ENCODE measurements at regions not wholly inside any gene's neighbourhood (a gene's known extent, or its start where the extent isn't known, plus 50 kb on each side); places are given as distances from the start of the nearest gene placed in this dataset.

- no peak for DNase-seq
These were observed 341.4 kb downstream of the GALR1 start for GRCh38 chr18:77590943-77591515.

- DNase-seq: no peak
These were observed 348.1 kb downstream of the GALR1 start for GRCh38 chr18:77597726-77598125.

- no peak for DNase-seq
These were observed 351.0 kb downstream of the GALR1 start for GRCh38 chr18:77600674-77601073.

GRCh38 chr18:77601567-77601966, 351.9 kb downstream of the GALR1 start:
- DNase-seq: no peak

GRCh38 chr18:77607087-77607486, 357.4 kb downstream of the GALR1 start:
- DNase-seq: no peak

- no peak for DNase-seq
These were observed 359.2 kb downstream of the GALR1 start for GRCh38 chr18:77608807-77609206.

GRCh38 chr18:77617694-77618093, 368.0 kb downstream of the GALR1 start:
- no peak for DNase-seq

DNA sequence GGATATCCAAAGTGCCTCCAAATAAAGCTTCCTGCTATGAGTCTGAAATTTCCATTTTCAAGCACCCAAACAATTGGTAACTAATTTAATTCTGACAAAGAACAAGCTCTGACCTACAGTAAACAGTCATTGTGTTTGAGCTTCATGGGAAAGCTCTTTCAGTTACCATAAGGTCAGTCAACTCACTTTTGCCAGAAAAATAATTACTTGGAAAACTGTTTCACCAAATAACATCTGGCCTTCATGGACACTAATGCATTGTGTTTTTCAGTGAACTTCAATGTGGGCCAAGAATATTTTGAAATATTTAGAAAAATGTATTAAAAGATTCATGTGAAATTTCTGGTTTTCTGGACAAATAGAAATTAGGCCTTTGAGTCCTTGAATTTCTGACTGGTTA, 369.9 kb downstream of the GALR1 start:
- no peak for DNase-seq

- no peak for DNase-seq
These were observed 372.5 kb downstream of the GALR1 start for GRCh38 chr18:77622009-77622692.

DNA sequence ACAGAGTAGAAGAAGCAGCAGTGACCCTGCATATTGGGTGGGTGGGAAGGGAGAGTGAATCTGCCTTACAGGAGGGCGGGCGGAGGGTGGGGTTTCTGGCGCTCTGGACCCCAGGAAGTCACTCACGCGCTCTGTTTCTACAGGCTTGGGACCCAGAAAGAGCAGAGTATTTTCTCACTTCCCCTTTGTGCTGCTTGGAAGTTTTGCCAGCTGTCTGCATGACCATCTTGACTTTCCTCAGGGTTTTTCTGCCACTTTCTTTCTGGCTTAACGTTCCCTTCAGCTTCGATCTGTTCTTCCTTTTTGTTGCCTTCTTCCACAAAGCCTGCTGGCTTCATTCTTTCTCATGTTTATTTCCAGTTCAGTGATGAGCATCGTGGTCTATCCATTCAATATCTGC, 383.1 kb downstream of the GALR1 start:
- no peak for DNase-seq

DNA sequence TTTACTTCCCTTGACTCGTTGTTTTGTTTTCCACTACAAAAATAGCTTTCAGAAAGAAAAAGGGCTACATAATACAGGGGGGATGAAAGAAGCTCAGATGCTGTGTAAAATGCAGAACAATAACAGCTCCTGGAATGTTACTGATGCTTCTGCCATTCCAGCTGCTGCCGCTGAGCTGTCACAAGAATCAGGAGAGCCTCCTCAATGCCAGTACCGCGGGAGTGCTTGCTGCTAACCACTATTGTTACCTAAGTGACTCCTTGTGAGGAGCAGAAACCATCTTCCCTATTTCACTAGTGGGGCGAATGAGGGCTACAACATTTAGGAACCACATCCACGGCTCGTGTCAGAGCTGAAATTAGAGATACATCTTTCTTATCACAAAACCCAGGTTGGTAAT, 384.8 kb downstream of the GALR1 start:
- no peak for DNase-seq

DNA sequence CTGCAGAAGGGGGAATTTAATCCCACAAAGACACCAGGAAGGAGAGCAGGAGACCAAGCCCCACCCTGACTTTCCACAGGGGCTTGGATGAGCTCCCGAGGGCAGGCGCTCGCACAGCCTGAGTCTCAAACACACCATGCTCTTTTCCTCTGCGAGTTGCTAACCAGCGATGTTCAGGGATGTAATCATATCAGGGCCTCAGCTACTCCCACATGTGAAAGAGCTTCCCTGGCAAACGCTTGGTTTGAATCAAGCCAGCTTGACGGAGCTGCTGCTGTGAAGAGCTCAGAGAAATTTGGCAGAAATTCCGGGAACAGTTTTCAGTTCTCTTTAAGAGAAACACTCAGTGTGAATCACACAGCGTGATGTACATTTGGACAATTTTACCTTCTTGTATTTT, 385.8 kb downstream of the GALR1 start:
- DNase-seq: no peak

DNA sequence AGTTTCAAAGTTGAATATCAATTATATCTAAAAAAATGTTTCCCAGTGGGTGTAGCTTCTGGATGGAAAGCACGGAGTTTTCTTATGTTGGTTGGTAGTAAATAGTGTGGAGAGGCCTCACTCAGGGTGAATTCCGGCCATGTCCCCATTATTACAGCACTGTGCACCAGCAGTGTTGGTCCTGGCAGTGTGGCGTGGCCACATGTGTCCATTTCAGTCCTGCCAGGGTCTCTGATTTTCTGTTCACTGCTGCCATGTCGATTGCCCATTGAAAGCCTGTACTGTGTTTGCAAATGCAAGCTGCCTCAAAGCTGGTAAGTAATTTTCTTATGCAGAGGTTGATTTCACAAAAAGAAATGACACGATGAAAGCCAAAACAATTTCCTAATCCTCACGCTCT, 386.2 kb downstream of the GALR1 start:
- DNase-seq: no peak

GRCh38 chr18:77645170-77645872, 395.7 kb downstream of the GALR1 start:
- DNase-seq: no peak

- DNase-seq: no peak
These were observed 397.8 kb downstream of the GALR1 start for GRCh38 chr18:77647472-77647871.

DNA sequence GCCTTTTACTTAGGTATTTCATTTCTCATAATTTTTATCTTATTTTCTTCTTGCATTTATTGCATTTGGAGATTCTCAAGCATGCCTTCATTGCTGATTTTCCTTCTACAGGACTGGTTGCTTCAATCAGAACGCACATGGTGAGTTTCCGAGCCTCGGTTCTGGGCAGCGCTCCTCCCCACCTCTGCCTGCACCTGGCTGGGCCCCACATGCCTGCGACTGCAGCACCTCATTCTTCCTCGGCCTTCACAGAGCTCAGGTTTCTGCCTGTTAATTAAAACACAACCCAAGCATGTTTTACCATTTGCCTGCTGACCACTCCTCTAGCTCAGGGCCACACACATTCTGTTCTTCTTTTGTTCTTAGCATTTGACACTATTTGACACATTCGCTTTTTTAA, 398.8 kb downstream of the GALR1 start:
- no peak for DNase-seq

GRCh38 chr18:77650799-77651385, 401.2 kb downstream of the GALR1 start:
- peak; percentile 54 for DNase-seq

DNA sequence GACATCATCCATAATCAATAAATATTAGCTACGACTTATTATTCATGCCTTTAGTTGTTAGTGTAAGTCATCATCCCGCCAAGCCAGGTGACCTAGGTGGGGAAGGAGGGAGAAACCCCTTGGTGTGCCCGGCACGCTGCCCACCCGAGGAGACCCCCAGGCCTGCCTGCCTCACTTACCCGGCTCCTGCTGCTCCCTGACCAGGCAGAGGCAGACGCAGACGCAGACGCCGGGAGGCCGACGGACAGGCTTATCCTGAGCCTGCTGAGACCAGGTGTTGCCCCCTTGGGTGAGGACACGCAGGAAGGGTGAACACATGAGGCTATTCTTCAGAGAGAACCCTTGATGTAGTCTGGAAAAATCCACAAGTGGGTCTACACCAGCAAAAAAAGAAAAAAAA, 401.8 kb downstream of the GALR1 start:
- no peak for DNase-seq

DNA sequence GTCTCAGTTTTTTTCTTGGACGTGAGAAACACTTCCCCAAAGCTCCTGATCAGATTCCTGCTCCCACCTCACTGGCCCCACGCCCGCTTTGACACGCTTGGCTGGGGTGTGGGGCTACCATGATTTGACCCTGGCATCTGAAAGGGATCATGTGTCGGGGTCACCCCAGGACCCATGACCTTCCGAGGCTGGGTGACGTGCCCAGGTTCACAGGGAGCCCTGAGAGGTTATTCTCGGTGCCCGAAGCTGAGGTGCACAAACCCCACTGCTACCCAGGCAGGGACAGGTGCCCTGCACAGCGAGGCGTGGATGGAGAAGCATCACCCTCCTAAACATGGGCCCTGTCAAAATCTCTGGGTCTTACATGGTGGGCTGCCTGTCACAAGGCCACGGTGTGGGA, 404.1 kb downstream of the GALR1 start:
- DNase-seq: no peak

DNA sequence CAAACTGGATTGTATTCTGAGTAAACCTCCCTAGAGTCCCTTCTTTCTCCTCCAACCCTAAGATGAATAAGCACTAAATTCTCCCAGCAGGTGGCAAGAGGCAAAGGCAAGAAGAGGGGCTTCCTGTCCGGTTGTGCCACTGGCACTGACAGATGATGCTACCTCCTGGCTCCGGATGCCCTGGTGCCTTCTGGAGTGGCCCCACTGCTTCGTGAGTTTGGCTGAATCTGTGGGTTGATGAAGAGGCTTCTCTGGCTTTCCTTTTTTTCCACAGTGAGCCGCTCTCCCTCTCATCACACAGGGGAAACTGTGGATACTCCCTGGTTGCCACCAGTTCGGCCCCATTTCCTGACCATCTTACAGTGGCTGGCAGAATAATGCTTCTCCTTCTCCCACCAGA, 404.7 kb downstream of the GALR1 start:
- DNase-seq: no peak

DNA sequence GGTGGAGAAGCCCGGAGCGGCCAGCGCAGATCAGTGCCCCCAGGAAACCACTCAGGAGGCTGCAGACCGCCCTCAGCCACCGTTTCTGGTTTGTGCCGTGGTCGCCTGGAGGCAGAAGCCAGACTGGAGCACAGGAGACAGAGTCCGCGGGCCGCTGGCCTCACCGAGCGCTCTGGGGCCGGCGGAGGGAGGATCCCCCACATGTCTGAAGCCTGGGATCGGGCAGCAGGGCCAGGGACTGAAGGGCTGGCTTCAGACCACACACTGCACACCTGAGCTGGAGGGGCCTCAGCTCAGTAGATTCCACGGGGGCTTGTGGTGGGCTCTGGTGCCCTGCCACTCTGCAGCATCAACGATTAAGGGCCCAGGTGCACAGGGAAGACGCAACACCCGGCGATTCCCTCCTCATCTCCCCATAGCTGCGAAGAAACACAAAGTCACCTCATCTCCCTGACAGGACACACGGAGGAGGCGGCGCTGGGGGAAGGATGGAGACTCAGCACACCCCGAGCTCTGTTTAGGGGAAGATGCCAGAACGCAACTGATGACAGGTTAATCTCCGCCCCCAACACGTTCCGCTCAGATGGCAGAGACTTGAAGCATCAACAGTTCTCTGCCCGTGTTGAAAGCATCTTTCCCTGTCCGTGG, 408.1 kb downstream of the GALR1 start:
- no peak for DNase-seq

DNA sequence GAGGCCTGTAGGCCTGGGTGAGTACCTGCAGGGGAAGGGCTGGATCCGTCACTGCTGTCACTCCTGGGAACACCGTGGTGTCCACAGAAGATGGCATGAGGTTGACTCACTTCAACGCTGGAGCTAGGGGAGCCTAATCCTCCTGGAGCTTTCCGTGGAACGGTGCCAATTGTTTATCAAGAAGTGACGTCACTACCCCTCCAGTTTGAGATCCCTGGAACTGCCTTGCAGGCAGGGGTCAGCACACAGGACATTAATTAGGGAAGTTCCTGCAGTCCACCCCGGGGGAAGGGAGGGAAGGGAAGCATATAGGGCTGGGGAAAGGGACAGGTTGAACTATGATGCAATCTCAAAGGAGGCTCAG, 408.6 kb downstream of the GALR1 start:
- DNase-seq: no peak

Measured in renal pelvis (tissue), 1 donor.